A549 (cell line): ENCODE measurements at regions not wholly inside any gene's neighbourhood (a gene's known extent, or its start where the extent isn't known, plus 50 kb on each side); places are given as distances from the start of the nearest gene placed in this dataset.

Experiments
- small RNA-seq, 6 experiments: library from RNA; depleted of rRNA; stranded (forward); fragments of <200 nt; gene quantifications; one replicate each; pipeline ENCODE3, GENCODE V24; 2012

Small RNAs in the stretch of these regions (small RNA-seq; reads per million reads assigned to genes)
- 0 reads per million in 6 experiments for gene RNU6-1319P
